ENCODE measurements at regions not wholly inside any gene's neighbourhood (a gene's known extent, or its start where the extent isn't known, plus 50 kb on each side); places are given as distances from the start of the nearest gene placed in this dataset.

DNA sequence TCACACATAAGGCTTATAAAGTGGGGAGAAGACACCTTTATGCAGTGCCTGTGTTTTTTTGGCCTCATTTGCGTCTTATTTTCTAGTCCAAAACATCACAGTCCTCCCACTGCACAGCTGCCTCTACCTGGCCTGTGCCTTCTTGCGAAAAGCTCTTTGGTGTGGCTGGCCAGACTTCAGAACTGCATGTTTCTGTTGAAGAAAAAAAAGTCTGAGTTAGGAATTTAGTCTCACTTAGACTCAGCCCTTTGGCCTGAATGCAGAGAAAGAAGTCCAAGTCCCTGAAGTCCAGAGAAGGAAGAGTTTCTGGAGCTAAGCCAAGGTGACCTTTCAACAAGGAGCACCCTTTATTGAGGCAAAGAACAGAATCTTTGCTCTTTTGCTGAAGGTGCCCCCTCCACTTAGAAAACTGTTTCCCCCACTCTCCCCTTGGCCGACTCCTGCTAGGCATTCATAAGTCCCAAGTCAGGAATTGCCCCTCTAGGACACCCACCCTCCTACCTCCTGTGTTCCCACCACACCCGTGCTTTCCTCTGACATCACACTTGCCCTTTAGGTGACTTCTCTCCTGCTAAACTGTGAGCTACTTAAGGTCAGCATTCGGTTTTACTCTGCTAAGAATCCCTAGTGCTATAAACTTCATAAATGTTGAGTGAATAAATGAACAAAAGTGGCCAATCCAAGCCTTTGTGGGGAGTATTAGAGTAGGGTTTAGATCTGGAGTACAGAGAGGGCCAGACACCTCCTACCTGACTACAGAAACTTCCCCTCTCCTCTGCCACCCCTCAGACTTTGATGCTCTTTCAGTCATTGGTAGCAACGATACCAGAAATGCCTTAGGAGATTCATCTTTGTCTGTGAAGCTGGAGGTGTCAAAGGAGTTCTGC is 226.8 kb downstream of the LACC1 start:
- Histone ChIP-seq H3K27ac (no peak overlapping the region), H4K20me1 (ENCODE audit: insufficient read depth) (no peaks in the 10 kb centered on the region), H3K4me1 (ENCODE audit: insufficient read depth) (no peaks in the 10 kb centered on the region), H3K4me3 (no peak overlapping the region), H3K36me3 (ENCODE audit: low read depth) (no peaks in the 10 kb centered on the region), H3F3A (ENCODE audit: insufficient read depth) (no peaks in the 10 kb centered on the region), H3K9ac (no peak overlapping the region), H3K9me3 (ENCODE audit: low read depth) (no peaks in the 10 kb centered on the region), H3K79me2 (ENCODE audit: insufficient read depth) (no peaks in the 10 kb centered on the region), H3K9me2 (ENCODE audit: insufficient read depth) (no peaks in the 10 kb centered on the region), H3K4me2 (ENCODE audit: unreplicated experiment) (no peak overlapping the region), H3K27me3 (replicated peaks; ENCODE audit: insufficient read depth) (peaks cover 22% of the 10 kb centered on the region), H2AFZ (no peak overlapping the region)
- 49 to 56% methylated on average over 6 of the region's 6 CpGs for WGBS, 2 experiments (ENCODE audit: low coverage in 1 of 2, low lambda C conversion rate in 2 of 2, missing lambda C conversion rate in 2 of 2)
- DNase-seq = no peak
- in situ Hi-C loops (cut with MboI) = no loop called here
- TF ChIP-seq EZH2 (IDR thresholded peaks at IDR 0.05; ENCODE audit: insufficient read depth, poor library complexity, severe bottlenecking) (no peak), EZH2phosphoT487 (IDR thresholded peaks at IDR 0.05; ENCODE audit: insufficient read depth, low read depth) (no peak)

DNA sequence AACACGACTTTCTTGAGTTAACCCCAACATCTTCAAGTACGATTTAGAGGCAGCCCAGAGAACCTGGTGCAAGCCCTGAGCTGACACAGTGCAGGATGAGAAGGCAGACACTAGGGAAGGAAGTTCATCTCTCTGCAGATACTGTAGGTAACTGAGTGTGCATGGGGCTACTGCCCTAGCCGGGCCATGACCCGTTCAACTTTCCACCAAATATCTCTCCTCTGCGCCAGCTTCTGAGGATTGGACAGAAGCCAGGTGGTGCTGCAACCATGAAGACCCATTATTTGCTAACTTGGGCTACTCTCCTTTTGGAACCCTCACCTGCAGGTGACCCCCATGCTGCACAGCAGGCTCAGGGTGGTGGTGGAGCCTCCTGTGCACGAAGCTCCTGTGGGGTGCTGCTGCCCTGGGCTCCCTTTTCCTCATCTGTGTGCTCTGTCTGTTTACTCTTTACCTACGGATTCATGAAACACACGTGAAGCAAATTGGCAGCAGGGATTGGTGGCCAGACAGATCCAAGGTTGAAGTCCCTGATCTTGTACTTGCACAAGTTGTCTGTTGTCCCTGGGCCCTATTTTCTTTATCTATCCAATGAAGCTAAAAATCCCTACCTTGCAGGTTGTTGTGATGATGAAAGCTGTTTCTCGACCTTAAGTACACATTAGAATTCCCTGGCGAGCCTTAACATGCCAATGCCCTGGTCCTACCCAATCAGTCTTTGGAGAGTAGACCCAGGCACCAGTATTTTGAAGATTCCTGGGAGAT is 227.8 kb downstream of the LACC1 start:
- Histone ChIP-seq H3K9me2 (ENCODE audit: insufficient read depth) (no peaks in the 10 kb centered on the region), H3K27me3 (replicated peaks; ENCODE audit: insufficient read depth) (peaks cover 21% of the 10 kb centered on the region), H3K4me1 (ENCODE audit: insufficient read depth) (no peaks in the 10 kb centered on the region), H3K27ac (no peak overlapping the region), H3K79me2 (ENCODE audit: insufficient read depth) (no peaks in the 10 kb centered on the region), H4K20me1 (ENCODE audit: insufficient read depth) (no peaks in the 10 kb centered on the region), H3K9ac (no peak overlapping the region), H3K36me3 (ENCODE audit: low read depth) (no peaks in the 10 kb centered on the region), H3F3A (ENCODE audit: insufficient read depth) (no peaks in the 10 kb centered on the region), H3K4me3 (no peak overlapping the region), H3K9me3 (ENCODE audit: low read depth) (no peaks in the 10 kb centered on the region), H3K4me2 (ENCODE audit: unreplicated experiment) (no peak overlapping the region), H2AFZ (no peak overlapping the region)
- in situ Hi-C loops (cut with MboI) = no loop called here
- 57 to 63% methylated on average over 10 of the region's 10 CpGs for WGBS, 2 experiments (ENCODE audit: low coverage in 1 of 2, low lambda C conversion rate in 2 of 2, missing lambda C conversion rate in 2 of 2)
- TF ChIP-seq EZH2 (IDR thresholded peaks at IDR 0.05; ENCODE audit: insufficient read depth, poor library complexity, severe bottlenecking) (no peak), EZH2phosphoT487 (IDR thresholded peaks at IDR 0.05; ENCODE audit: insufficient read depth, low read depth) (no peak)
- no peak for DNase-seq

DNA sequence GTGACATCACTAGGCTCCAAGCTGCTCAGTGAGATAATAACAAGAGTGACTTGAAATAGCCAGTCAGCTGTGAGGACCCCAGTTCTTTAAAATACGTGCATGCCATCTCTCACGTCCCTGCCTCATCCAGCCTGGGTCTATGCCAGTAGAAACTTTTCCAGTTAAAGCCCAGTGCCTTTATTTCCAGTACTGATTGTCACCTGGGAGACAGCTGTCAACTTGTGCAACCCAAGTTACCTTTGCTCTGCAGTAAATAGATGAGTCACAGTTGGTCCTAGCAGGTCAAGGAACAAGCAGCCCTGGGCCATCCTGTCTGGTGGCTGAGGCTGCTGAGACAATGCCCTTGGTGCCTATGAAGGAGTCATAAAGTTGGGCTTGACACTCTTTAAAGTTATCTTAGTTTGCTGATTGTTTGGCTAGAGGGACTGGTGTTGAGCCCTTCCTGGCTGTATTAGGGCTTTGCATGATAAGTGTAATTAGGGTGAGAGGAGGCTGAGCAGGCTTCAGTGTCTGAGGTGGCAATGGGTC is 228.7 kb downstream of the LACC1 start:
- 31 to 58% methylated on average over 2 of the region's 2 CpGs for WGBS, 2 experiments (ENCODE audit: low coverage in 1 of 2, low lambda C conversion rate in 2 of 2, missing lambda C conversion rate in 2 of 2)

DNA sequence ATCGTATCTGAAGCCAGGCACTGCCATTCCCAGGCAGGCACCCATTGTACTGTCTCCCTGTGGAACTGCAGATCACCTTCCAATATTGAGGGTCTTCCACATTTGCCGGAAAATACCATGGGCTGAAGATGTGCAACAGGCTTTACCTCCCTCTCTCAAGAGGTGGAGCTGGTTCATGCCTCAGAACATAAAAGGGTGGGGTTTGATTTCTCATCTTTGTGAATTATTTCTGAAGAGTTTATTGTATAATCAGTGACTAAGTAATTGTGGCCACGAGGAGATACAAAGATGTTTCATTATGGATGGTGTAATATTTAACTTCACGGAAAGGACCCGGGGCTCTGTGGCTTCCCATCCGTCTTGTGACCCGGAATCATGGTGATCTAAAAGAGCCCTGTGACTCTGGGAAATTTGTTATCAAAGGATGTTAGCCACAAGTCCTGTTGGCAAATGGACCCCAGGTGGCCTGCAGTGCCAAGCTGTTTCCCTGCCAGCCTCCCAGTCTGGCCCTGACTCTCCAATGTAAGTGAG is 230.5 kb downstream of the LACC1 start:
- Histone ChIP-seq H3K9ac (no peak overlapping the region), H3K4me2 (ENCODE audit: unreplicated experiment) (no peak overlapping the region), H3K9me2 (ENCODE audit: insufficient read depth) (no peaks in the 10 kb centered on the region), H3K9me3 (ENCODE audit: low read depth) (no peaks in the 10 kb centered on the region), H3K4me3 (no peak overlapping the region), H3F3A (ENCODE audit: insufficient read depth) (no peaks in the 10 kb centered on the region), H3K4me1 (ENCODE audit: insufficient read depth) (no peaks in the 10 kb centered on the region), H3K27me3 (replicated peaks; ENCODE audit: insufficient read depth) (peaks cover 5% of the 10 kb centered on the region), H3K27ac (no peak overlapping the region), H2AFZ (no peak overlapping the region), H3K36me3 (ENCODE audit: low read depth) (no peaks in the 10 kb centered on the region), H3K79me2 (ENCODE audit: insufficient read depth) (no peaks in the 10 kb centered on the region), H4K20me1 (ENCODE audit: insufficient read depth) (no peaks in the 10 kb centered on the region)
- TF ChIP-seq EZH2 (IDR thresholded peaks at IDR 0.05; ENCODE audit: insufficient read depth, poor library complexity, severe bottlenecking) = no peak
- no peak for TF ChIP-seq EZH2phosphoT487 (IDR thresholded peaks at IDR 0.05; ENCODE audit: insufficient read depth, low read depth)
- 60 to 67% methylated on average over 7 of the region's 7 CpGs for WGBS, 2 experiments (ENCODE audit: low coverage in 1 of 2, low lambda C conversion rate in 2 of 2, missing lambda C conversion rate in 2 of 2)
- in situ Hi-C loops (cut with MboI) = no loop called here
- no peak for DNase-seq

More for the DNA sequence above, 228.7 kb downstream of the LACC1 start:
- no peak for TF ChIP-seq EZH2 (IDR thresholded peaks at IDR 0.05; ENCODE audit: insufficient read depth, poor library complexity, severe bottlenecking)
- TF ChIP-seq EZH2phosphoT487 (IDR thresholded peaks at IDR 0.05; ENCODE audit: insufficient read depth, low read depth) = no peak
- Histone ChIP-seq H3K4me3 (no peak overlapping the region), H3K27ac (no peak overlapping the region), H3K9ac (no peak overlapping the region), H3K27me3 (replicated peaks; ENCODE audit: insufficient read depth) (peaks cover 12% of the 10 kb centered on the region), H3K79me2 (ENCODE audit: insufficient read depth) (no peaks in the 10 kb centered on the region), H3K4me1 (ENCODE audit: insufficient read depth) (no peaks in the 10 kb centered on the region), H4K20me1 (ENCODE audit: insufficient read depth) (no peaks in the 10 kb centered on the region), H3K4me2 (ENCODE audit: unreplicated experiment) (no peak overlapping the region), H3K9me3 (ENCODE audit: low read depth) (no peaks in the 10 kb centered on the region), H3K9me2 (ENCODE audit: insufficient read depth) (no peaks in the 10 kb centered on the region), H3F3A (ENCODE audit: insufficient read depth) (no peaks in the 10 kb centered on the region), H3K36me3 (ENCODE audit: low read depth) (no peaks in the 10 kb centered on the region), H2AFZ (no peak overlapping the region)
- in situ Hi-C loops (cut with MboI) = no loop called here
- no peak for DNase-seq

Measured in GM23248 (cell line).